ENCODE measurements at regions not wholly inside any gene's neighbourhood (a gene's known extent, or its start where the extent isn't known, plus 50 kb on each side); places are given as distances from the start of the nearest gene placed in this dataset.

DNA sequence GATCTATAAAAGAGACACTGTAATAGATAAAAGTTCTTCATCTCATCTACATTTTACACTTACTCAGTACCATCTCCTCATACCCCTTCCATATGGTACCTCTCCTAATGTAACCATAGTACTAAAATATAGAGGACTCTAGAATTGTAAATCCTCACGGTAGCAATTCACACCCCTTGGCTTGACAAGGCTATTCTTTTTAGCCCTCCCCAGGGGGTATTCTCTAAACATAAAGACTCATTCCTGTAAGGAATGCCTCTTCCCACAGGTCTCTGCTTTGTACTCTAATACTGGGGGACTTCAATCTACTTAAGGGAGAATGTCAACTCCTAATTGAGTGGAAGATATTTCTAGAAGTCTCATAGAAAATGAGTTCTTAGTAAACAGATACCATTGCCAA, 85.9 kb downstream of the VIP start:
- CTCF ChIA-PET, result no interaction called here
- BruUV-seq (replicated peaks), result no TSS peak
- intact Hi-C loops (cut with micrococcal nuclease; ENCODE audit: unreplicated experiment), result no loop called here
- H3K27ac ChIP-seq (ENCODE audit: low read depth, low read length, poor library complexity, severe bottlenecking), result no peak overlapping the region
- H3K4me3 ChIP-seq (ENCODE audit: low read depth, low read length, poor library complexity, severe bottlenecking), result no peak overlapping the region
- H3K9me3 ChIP-seq (ENCODE audit: low read depth, low read length, poor library complexity, severe bottlenecking), result no peaks in the 10 kb centered on the region
- peak; percentile 10 for DNase-seq (ENCODE audit: low spot score)
- no peaks in the 10 kb centered on the region for H3K36me3 ChIP-seq (ENCODE audit: insufficient read depth, low read length, poor library complexity, severe bottlenecking)
- TF ChIP-seq CTCF (conservative IDR thresholded peaks at IDR 0.05; ENCODE audit: low read depth, low read length) (no peak), EZH2 (IDR thresholded peaks at IDR 0.05; ENCODE audit: borderline replicate concordance, low read depth, low read length, poor library complexity, severe bottlenecking) (no peak)
- POLR2A ChIA-PET (ENCODE audit: low non-redundant PET), result no interaction called here
- H3K27me3 ChIP-seq (replicated peaks; ENCODE audit: insufficient read depth, low read depth, low read length, poor library complexity), result peaks cover 32% of the 10 kb centered on the region
- H3K4me1 ChIP-seq (ENCODE audit: insufficient read depth, low read length, poor library complexity, severe bottlenecking), result no peaks in the 10 kb centered on the region

DNA sequence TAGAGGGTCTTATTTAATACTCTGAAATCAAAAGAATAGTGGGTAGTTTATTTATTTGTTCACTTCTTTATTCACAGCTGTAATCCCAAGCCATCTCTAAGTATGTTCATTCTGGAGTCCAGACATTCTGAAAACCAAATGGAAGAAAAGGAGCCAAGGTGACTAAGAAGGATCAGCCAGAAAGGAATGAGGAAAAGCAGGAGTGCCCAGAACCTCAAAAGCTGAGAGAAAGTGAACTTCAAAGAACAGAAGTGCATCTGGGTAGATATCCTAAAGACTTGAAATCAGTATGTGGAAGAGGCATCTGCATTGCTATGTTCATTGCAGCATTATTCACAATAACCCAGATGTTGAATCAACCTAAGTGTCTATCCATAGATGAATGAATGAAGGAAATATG, 94.8 kb downstream of the VIP start:
- TF ChIP-seq CTCF (conservative IDR thresholded peaks at IDR 0.05; ENCODE audit: low read depth, low read length) (no peak), EZH2 (IDR thresholded peaks at IDR 0.05; ENCODE audit: borderline replicate concordance, low read depth, low read length, poor library complexity, severe bottlenecking) (no peak)
- H3K4me1 ChIP-seq (ENCODE audit: insufficient read depth, low read length, poor library complexity, severe bottlenecking), result no peaks in the 10 kb centered on the region
- CTCF ChIA-PET, result no interaction called here
- H3K9me3 ChIP-seq (ENCODE audit: low read depth, low read length, poor library complexity, severe bottlenecking), result no peaks in the 10 kb centered on the region
- H3K27me3 ChIP-seq (replicated peaks; ENCODE audit: insufficient read depth, low read depth, low read length, poor library complexity), result peaks cover 25% of the 10 kb centered on the region
- H3K4me3 ChIP-seq (ENCODE audit: low read depth, low read length, poor library complexity, severe bottlenecking), result no peak overlapping the region
- POLR2A ChIA-PET (ENCODE audit: low non-redundant PET), result no interaction called here
- intact Hi-C loops (cut with micrococcal nuclease; ENCODE audit: unreplicated experiment), result no loop called here
- DNase-seq (ENCODE audit: low spot score), result no peak
- no peaks in the 10 kb centered on the region for H3K36me3 ChIP-seq (ENCODE audit: insufficient read depth, low read length, poor library complexity, severe bottlenecking)
- BruUV-seq (replicated peaks), result no TSS peak
- H3K27ac ChIP-seq (ENCODE audit: low read depth, low read length, poor library complexity, severe bottlenecking), result no peak overlapping the region

DNA sequence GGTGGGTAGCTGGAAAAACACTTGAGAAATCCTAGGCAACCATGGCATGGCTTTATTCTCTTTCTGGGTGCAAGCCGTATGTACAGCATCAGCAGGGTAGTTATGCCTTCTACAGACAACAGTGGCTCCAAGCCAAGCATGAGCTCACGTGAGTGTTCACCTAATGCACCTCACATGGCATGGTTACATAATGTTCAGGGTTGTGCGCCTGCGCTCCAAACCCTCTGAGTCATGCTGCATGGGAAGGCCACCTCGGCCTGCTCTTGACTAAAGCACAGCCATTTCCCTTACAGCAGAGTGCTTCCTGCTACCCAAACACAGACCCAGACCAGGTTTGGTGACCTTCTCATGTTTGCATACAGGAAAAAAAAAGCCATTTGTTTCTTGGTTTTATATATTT, 96.2 kb downstream of the VIP start:
- CTCF ChIA-PET, result no interaction called here
- TF ChIP-seq EZH2 (IDR thresholded peaks at IDR 0.05; ENCODE audit: borderline replicate concordance, low read depth, low read length, poor library complexity, severe bottlenecking) (no peak), CTCF (conservative IDR thresholded peaks at IDR 0.05; ENCODE audit: low read depth, low read length) (no peak)

More for the DNA sequence above, 96.2 kb downstream of the VIP start:
- Histone ChIP-seq H3K27me3 (replicated peaks; ENCODE audit: insufficient read depth, low read depth, low read length, poor library complexity) (peaks cover 25% of the 10 kb centered on the region), H3K27ac (ENCODE audit: low read depth, low read length, poor library complexity, severe bottlenecking) (no peak overlapping the region), H3K9me3 (ENCODE audit: low read depth, low read length, poor library complexity, severe bottlenecking) (no peaks in the 10 kb centered on the region), H3K4me3 (ENCODE audit: low read depth, low read length, poor library complexity, severe bottlenecking) (no peak overlapping the region), H3K36me3 (ENCODE audit: insufficient read depth, low read length, poor library complexity, severe bottlenecking) (no peaks in the 10 kb centered on the region), H3K4me1 (ENCODE audit: insufficient read depth, low read length, poor library complexity, severe bottlenecking) (no peaks in the 10 kb centered on the region)
- intact Hi-C loops (cut with micrococcal nuclease; ENCODE audit: unreplicated experiment), result no loop called here
- no peak for DNase-seq (ENCODE audit: low spot score)
- POLR2A ChIA-PET (ENCODE audit: low non-redundant PET), result no interaction called here
- BruUV-seq (replicated peaks), result no TSS peak
